Brain pericyte (primary cell): ENCODE measurements at regions not wholly inside any gene's neighbourhood (a gene's known extent, or its start where the extent isn't known, plus 50 kb on each side); places are given as distances from the start of the nearest gene placed in this dataset.
"Not testable (repeated sequence)": the region's sequence is repeated elsewhere in the genome, so short reads cannot be mapped to it uniquely, and the experiment has no call there.

ENCODE experiments used
- DNase-seq: peaks from one replicate; pipeline ENCODE4 v3.0.0-alpha.2; 2012; ENCODE audit warnings: low read depth, low spot score

- DNase-seq, result peak; percentile 29
Measured at GRCh38 chr3:79973917-79974595, 206.3 kb upstream of the ROBO1 start.

GRCh38 chr3:79973482-79973881 is 205.7 kb upstream of the ROBO1 start:
- DNase-seq, result no peak

GRCh38 chr3:79968418-79968817 is 200.6 kb upstream of the ROBO1 start:
- DNase-seq, result no peak

- no peak for DNase-seq
Measured at GRCh38 chr3:79960594-79960993, 192.8 kb upstream of the ROBO1 start.

- DNase-seq, result no peak
Measured at GRCh38 chr3:79957066-79957465, 189.3 kb upstream of the ROBO1 start.

GRCh38 chr3:79954756-79955155 is 187.0 kb upstream of the ROBO1 start:
- no peak for DNase-seq

GRCh38 chr3:79953591-79954101 is 185.8 kb upstream of the ROBO1 start:
- DNase-seq, result no peak

- not testable (repeated sequence) for DNase-seq
Measured at GRCh38 chr3:79951426-79951825, 183.6 kb upstream of the ROBO1 start.

GRCh38 chr3:79947957-79948356 is 180.2 kb upstream of the ROBO1 start:
- no peak for DNase-seq

GRCh38 chr3:79947469-79947868 is 179.7 kb upstream of the ROBO1 start:
- DNase-seq, result no peak

GRCh38 chr3:79937567-79937966 is 169.8 kb upstream of the ROBO1 start:
- no peak for DNase-seq

GRCh38 chr3:79930196-79930595 is 162.4 kb upstream of the ROBO1 start:
- no peak for DNase-seq

- DNase-seq, result no peak
Measured at GRCh38 chr3:79928687-79929408, 161.1 kb upstream of the ROBO1 start.

- DNase-seq, result no peak
Measured at GRCh38 chr3:79926522-79926921, 158.7 kb upstream of the ROBO1 start.

GRCh38 chr3:79922633-79923032 is 154.8 kb upstream of the ROBO1 start:
- no peak for DNase-seq

GRCh38 chr3:79917561-79917960 is 149.8 kb upstream of the ROBO1 start:
- no peak for DNase-seq

GRCh38 chr3:79910337-79910736 is 142.5 kb upstream of the ROBO1 start:
- no peak for DNase-seq

- no peak for DNase-seq
Measured at GRCh38 chr3:79906106-79906505, 138.3 kb upstream of the ROBO1 start.

- no peak for DNase-seq
Measured at GRCh38 chr3:79902151-79902550, 134.4 kb upstream of the ROBO1 start.

- no peak for DNase-seq
Measured at GRCh38 chr3:79898907-79899306, 131.1 kb upstream of the ROBO1 start.

- DNase-seq, result no peak
Measured at GRCh38 chr3:79896086-79896485, 128.3 kb upstream of the ROBO1 start.

- DNase-seq, result no peak
Measured at GRCh38 chr3:79887213-79887612, 119.4 kb upstream of the ROBO1 start.

- no peak for DNase-seq
Measured at GRCh38 chr3:79886204-79886603, 118.4 kb upstream of the ROBO1 start.
